ENCODE measurements at regions not wholly inside any gene's neighbourhood (a gene's known extent, or its start where the extent isn't known, plus 50 kb on each side); places are given as distances from the start of the nearest gene placed in this dataset.

GRCh38 chr15:50857763-50858162 is 50.7 kb upstream of the AP4E1 start:
- H3K9ac ChIP-seq (ENCODE audit: low read length) = no peak overlapping the region
- no peak overlapping the region for H3K27ac ChIP-seq (ENCODE audit: low read depth, low read length, poor library complexity, severe bottlenecking)
- no peak overlapping the region for H3K4me2 ChIP-seq (ENCODE audit: low read length)
- H3K79me2 ChIP-seq (ENCODE audit: insufficient read depth, low read length) = no peaks in the 10 kb centered on the region
- H3K9me2 ChIP-seq (ENCODE audit: low read depth, low read length) = no peaks in the 10 kb centered on the region
- no peak for TF ChIP-seq CTCF (IDR thresholded peaks at IDR 0.05; ENCODE audit: low read length)
- H3K4me3 ChIP-seq (ENCODE audit: low read depth, low read length, poor library complexity, severe bottlenecking) = no peak overlapping the region
- no peaks in the 10 kb centered on the region for H4K20me1 ChIP-seq (ENCODE audit: insufficient read depth, low read length)
- H3K4me1 ChIP-seq (ENCODE audit: insufficient read depth, low read length, severe bottlenecking) = peaks cover 14% of the 10 kb centered on the region
- no peaks in the 10 kb centered on the region for H3K9me3 ChIP-seq (ENCODE audit: low read length)
- no peaks in the 10 kb centered on the region for H3F3A ChIP-seq (ENCODE audit: insufficient read depth, low read length)
- H2AFZ ChIP-seq (ENCODE audit: low read length) = no peak overlapping the region
- H3K27me3 ChIP-seq (ENCODE audit: insufficient read depth, low read length) = no peaks in the 10 kb centered on the region
- no peaks in the 10 kb centered on the region for H3K36me3 ChIP-seq (ENCODE audit: insufficient read depth, low read length)

- no peaks in the 10 kb centered on the region for H3K79me2 ChIP-seq (ENCODE audit: insufficient read depth, low read length)
- 0 out of 2 replicates have a peak overlapping the region, but pooled peaks have one; percentile 24 for H3K9ac ChIP-seq (ENCODE audit: low read length)
- no peaks in the 10 kb centered on the region for H3K9me3 ChIP-seq (ENCODE audit: low read length)
- TF ChIP-seq EZH2 (IDR thresholded peaks at IDR 0.05; ENCODE audit: borderline replicate concordance, low read length) (no peak), CTCF (IDR thresholded peaks at IDR 0.05; ENCODE audit: low read length) (no peak)
- peaks cover 14% of the 10 kb centered on the region for H3K4me1 ChIP-seq (ENCODE audit: insufficient read depth, low read length, severe bottlenecking)
- H3K36me3 ChIP-seq (ENCODE audit: insufficient read depth, low read length) = no peaks in the 10 kb centered on the region
- H3K9me2 ChIP-seq (ENCODE audit: low read depth, low read length) = no peaks in the 10 kb centered on the region
- no peaks in the 10 kb centered on the region for H3F3A ChIP-seq (ENCODE audit: insufficient read depth, low read length)
- no peak overlapping the region for H2AFZ ChIP-seq (ENCODE audit: low read length)
- peak overlapping the region; percentile 49 for H3K4me2 ChIP-seq (ENCODE audit: low read length)
- no peaks in the 10 kb centered on the region for H4K20me1 ChIP-seq (ENCODE audit: insufficient read depth, low read length)
- no peaks in the 10 kb centered on the region for H3K27me3 ChIP-seq (ENCODE audit: insufficient read depth, low read length)
- H3K27ac ChIP-seq (ENCODE audit: low read depth, low read length, poor library complexity, severe bottlenecking) = peak overlapping the region; percentile 85
- H3K4me3 ChIP-seq (ENCODE audit: low read depth, low read length, poor library complexity, severe bottlenecking) = no peak overlapping the region
Observed at GRCh38 chr15:50854601-50855490, 53.6 kb upstream of the AP4E1 start.

GRCh38 chr15:50850003-50850402 is 58.5 kb upstream of the AP4E1 start:
- no peak overlapping the region for H3K27ac ChIP-seq (ENCODE audit: low read depth, low read length, poor library complexity, severe bottlenecking)
- peaks cover 8% of the 10 kb centered on the region for H3K4me1 ChIP-seq (ENCODE audit: insufficient read depth, low read length, severe bottlenecking)
- no peak overlapping the region for H3K4me2 ChIP-seq (ENCODE audit: low read length)
- no peaks in the 10 kb centered on the region for H3K9me3 ChIP-seq (ENCODE audit: low read length)
- H3K79me2 ChIP-seq (ENCODE audit: insufficient read depth, low read length) = no peaks in the 10 kb centered on the region
- H3K36me3 ChIP-seq (ENCODE audit: insufficient read depth, low read length) = no peaks in the 10 kb centered on the region
- H3K9me2 ChIP-seq (ENCODE audit: low read depth, low read length) = no peaks in the 10 kb centered on the region
- no peaks in the 10 kb centered on the region for H3K27me3 ChIP-seq (ENCODE audit: insufficient read depth, low read length)
- no peak overlapping the region for H3K9ac ChIP-seq (ENCODE audit: low read length)
- H3K4me3 ChIP-seq (ENCODE audit: low read depth, low read length, poor library complexity, severe bottlenecking) = no peak overlapping the region
- H4K20me1 ChIP-seq (ENCODE audit: insufficient read depth, low read length) = no peaks in the 10 kb centered on the region
- no peak overlapping the region for H2AFZ ChIP-seq (ENCODE audit: low read length)
- H3F3A ChIP-seq (ENCODE audit: insufficient read depth, low read length) = no peaks in the 10 kb centered on the region
- TF ChIP-seq EZH2 (IDR thresholded peaks at IDR 0.05; ENCODE audit: borderline replicate concordance, low read length) (no peak), CTCF (IDR thresholded peaks at IDR 0.05; ENCODE audit: low read length) (no peak)
